Bronchial epithelial cell (primary cell): ENCODE measurements at regions not wholly inside any gene's neighbourhood (a gene's known extent, or its start where the extent isn't known, plus 50 kb on each side); places are given as distances from the start of the nearest gene placed in this dataset.

ENCODE experiments used
- DNase-seq: peaks from one replicate; pipeline ENCODE4 v3.0.0-alpha.2; 2010; ENCODE audit warnings: low read depth
- FAIRE-seq: peaks from 2 replicates; lab custom pipeline; 2011; peaks lifted over from hg19 to GRCh38; lab: Jason Lieb, UNC
- H3K27me3 ChIP-seq: 2 replicates; pipeline ENCODE4 v1.5.1; 2011; ENCODE audit warnings: low read length; ENCODE audit not compliant: control insufficient read depth, insufficient read depth
- H3K36me3 ChIP-seq: 2 replicates; pipeline ENCODE4 v1.5.1; 2011; ENCODE audit warnings: low read length; ENCODE audit not compliant: control insufficient read depth, insufficient read depth
- H3K4me3 ChIP-seq: 2 replicates; pipeline ENCODE4 v1.5.1; 2011; ENCODE audit warnings: mild to moderate bottlenecking, low read depth, low read length, control low read depth
- CTCF ChIP-seq: IDR thresholded peaks from 2 replicates; pipeline ENCODE4 v1.5.1; 2011; ENCODE audit warnings: mild to moderate bottlenecking, moderate library complexity, low read length, control low read depth, inconsistent platforms; ENCODE audit not compliant: insufficient read depth, severe bottlenecking

GRCh38 chr2:15802657-15803542 is 137.4 kb upstream of the MYCN start:
- peaks cover 1% of the 10 kb centered on the region for H3K27me3 ChIP-seq
- H3K4me3 ChIP-seq, result no peak overlapping the region
- FAIRE-seq, result peak; percentile 55
- DNase-seq, result no peak
- TF ChIP-seq CTCF, result no peak
- no peaks in the 10 kb centered on the region for H3K36me3 ChIP-seq

DNA sequence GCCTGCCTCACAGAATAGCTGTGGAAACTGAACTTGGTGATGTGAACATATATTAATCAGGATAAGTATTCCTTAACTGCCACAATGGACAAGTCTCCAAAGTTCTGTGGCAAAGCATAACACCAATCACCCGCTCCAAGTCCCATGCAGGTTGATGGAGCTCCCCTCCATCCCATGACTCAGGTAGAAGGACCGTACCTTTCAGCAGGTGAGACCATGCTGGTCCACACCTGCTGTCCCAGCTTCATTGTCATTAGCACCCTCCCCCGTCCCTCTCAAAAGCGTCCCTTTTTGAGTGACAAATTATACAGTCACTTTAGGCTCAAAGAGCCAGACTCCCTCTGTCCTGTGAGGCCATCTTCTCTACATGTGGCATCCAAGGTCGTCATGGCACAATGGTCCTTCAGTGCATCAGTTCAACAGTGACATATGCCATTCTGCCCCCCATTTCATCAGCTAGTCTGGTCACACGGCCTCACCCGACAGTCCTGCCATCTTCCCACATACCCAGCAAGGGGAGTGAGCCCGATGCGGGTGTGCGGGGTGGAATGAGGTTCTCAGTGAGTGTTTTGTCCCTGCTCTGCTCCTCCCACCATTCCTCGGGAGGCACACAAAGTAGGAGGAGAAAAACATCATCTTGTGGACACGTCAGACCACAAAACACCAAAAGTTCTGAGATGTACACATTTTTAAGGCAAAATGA is 136.7 kb upstream of the MYCN start:
- no peak overlapping the region for H3K4me3 ChIP-seq
- FAIRE-seq, result no peak
- H3K27me3 ChIP-seq, result peaks cover 1% of the 10 kb centered on the region
- DNase-seq, result no peak
- TF ChIP-seq CTCF, result no peak
- no peaks in the 10 kb centered on the region for H3K36me3 ChIP-seq

DNA sequence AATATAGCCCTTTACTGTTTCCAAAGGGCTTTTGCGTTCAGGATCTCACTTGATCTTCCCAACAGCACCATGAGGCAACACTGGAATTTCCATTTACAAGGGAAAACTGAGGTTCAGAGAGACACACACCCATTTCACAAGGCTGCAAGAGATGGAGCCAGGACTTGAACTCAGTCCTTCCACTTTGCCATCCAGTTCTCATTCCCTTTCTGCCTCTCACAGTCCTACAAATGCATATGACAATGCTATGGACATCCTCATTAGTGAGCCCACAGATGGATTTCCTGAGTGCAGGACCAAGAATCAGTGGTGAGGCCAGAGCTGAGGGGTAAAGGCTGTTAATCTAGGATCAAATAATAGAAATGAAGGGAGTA is 136.1 kb upstream of the MYCN start:
- DNase-seq (no peak), FAIRE-seq (no peak)
- H3K27me3 ChIP-seq, result no peaks in the 10 kb centered on the region
- TF ChIP-seq CTCF, result no peak
- H3K36me3 ChIP-seq, result no peaks in the 10 kb centered on the region
- no peak overlapping the region for H3K4me3 ChIP-seq

DNA sequence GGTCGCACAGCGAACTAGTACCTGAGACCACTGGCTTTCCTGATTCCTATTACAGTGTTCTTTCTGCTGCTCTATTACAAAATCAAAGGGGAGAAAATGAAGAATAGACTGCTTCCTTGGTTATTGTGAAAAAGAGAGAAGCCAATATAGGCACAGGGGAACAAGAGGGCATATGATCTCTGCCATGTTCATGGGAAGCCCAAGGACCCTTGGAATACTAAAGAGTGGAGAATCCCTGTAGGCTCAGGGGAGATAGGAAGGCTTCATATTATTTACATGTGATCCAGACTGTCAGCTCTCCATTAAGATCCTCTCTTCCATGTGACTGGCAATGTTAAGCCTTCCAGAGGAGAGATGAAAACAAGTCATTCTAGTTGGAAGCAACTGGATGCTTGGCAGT is 135.7 kb upstream of the MYCN start:
- H3K4me3 ChIP-seq, result no peak overlapping the region
- TF ChIP-seq CTCF, result no peak
- H3K36me3 ChIP-seq, result no peaks in the 10 kb centered on the region
- FAIRE-seq (no peak), DNase-seq (no peak)
- no peaks in the 10 kb centered on the region for H3K27me3 ChIP-seq

DNA sequence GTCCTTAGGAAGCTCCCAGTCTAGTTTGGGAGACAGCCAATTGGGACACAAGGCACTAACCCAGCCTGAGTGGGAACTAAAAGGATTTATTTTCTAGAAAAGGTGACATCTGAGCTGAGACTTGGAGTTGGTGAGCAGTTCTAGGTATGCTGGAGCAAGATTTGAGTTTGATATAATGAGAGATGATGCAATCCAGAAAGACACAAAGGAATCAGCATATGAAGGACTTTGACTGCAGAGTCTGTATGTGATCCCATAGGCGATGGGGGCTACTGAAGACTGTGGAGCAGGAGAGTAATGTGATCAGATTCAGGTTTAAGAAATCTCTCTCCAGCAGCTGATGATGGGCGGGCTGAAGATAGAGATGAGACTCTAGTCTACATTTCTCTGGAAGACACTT is 135.1 kb upstream of the MYCN start:
- DNase-seq (no peak), FAIRE-seq (no peak)
- Histone ChIP-seq H3K36me3 (no peaks in the 10 kb centered on the region), H3K4me3 (no peak overlapping the region), H3K27me3 (no peaks in the 10 kb centered on the region)
- no peak for TF ChIP-seq CTCF
